ENCODE measurements at regions not wholly inside any gene's neighbourhood (a gene's known extent, or its start where the extent isn't known, plus 50 kb on each side); places are given as distances from the start of the nearest gene placed in this dataset.

DNA sequence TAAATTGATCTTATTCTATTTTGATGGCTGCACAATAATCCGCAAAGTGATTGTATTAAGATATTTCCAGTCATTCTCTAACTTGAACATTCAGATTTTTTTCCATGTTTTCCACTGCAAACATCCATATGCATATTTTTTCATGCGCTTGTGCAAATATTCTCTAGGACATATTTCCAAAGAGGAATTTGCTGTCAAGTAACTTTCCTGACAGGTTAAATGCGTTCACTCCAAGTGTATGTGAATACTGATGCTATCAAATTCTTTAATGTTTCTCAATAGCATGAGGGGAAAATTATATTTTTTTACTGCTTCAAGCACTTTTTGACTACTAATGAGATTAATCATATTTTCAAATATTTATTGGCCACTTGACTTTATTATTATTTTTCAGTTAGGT, 135.3 kb upstream of the LGR5 start:
- no peaks in the 10 kb centered on the region for H3K27me3 ChIP-seq
- intact Hi-C loops (cut with DNase I; ENCODE audit: low total_unique reads) = no loop called here
- ATAC-seq (no peak), DNase-seq (no peak)
- no peak overlapping the region for H3K27ac ChIP-seq
- no peak overlapping the region for H3K4me3 ChIP-seq
- no peaks in the 10 kb centered on the region for H3K9me3 ChIP-seq
- H3K36me3 ChIP-seq = no peaks in the 10 kb centered on the region
- TF ChIP-seq, protein P1, sequence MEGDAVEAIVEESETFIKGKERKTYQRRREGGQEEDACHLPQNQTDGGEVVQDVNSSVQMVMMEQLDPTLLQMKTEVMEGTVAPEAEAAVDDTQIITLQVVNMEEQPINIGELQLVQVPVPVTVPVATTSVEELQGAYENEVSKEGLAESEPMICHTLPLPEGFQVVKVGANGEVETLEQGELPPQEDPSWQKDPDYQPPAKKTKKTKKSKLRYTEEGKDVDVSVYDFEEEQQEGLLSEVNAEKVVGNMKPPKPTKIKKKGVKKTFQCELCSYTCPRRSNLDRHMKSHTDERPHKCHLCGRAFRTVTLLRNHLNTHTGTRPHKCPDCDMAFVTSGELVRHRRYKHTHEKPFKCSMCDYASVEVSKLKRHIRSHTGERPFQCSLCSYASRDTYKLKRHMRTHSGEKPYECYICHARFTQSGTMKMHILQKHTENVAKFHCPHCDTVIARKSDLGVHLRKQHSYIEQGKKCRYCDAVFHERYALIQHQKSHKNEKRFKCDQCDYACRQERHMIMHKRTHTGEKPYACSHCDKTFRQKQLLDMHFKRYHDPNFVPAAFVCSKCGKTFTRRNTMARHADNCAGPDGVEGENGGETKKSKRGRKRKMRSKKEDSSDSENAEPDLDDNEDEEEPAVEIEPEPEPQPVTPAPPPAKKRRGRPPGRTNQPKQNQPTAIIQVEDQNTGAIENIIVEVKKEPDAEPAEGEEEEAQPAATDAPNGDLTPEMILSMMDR (IDR thresholded peaks at IDR 0.05 in 4 of 5, conservative IDR thresholded peaks at IDR 0.05 in 1 of 5) = no peak
- no peak for TF ChIP-seq POLR2A (IDR thresholded peaks at IDR 0.05)
- H3K4me1 ChIP-seq = no peaks in the 10 kb centered on the region
- in situ Hi-C loops (cut with MboI; ENCODE audit: low sequenced_read_pairs in 4 of 4) = no loop called here

DNA sequence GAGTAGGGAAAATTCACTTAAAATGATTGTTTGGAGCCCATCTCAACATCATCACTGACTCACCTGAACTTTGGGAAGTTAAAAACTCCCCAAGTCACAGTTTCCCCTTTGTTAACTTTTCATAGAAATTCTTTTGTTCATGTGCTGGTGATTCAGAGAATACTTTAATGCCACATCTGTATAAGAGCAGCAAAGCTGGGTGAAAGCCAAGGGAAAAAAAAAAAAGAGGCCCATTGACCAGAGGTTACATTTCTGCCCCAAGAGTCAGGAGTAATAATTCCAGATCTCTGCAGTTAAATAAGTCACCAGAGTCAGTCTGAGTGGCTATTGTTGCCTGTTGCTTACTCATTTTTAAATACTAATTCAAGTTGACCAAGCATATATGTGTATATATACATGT, 136.4 kb upstream of the LGR5 start:
- ATAC-seq = no peak
- in situ Hi-C loops (cut with MboI; ENCODE audit: low sequenced_read_pairs in 4 of 4) = no loop called here
- intact Hi-C loops (cut with DNase I; ENCODE audit: low total_unique reads) = no loop called here

DNA sequence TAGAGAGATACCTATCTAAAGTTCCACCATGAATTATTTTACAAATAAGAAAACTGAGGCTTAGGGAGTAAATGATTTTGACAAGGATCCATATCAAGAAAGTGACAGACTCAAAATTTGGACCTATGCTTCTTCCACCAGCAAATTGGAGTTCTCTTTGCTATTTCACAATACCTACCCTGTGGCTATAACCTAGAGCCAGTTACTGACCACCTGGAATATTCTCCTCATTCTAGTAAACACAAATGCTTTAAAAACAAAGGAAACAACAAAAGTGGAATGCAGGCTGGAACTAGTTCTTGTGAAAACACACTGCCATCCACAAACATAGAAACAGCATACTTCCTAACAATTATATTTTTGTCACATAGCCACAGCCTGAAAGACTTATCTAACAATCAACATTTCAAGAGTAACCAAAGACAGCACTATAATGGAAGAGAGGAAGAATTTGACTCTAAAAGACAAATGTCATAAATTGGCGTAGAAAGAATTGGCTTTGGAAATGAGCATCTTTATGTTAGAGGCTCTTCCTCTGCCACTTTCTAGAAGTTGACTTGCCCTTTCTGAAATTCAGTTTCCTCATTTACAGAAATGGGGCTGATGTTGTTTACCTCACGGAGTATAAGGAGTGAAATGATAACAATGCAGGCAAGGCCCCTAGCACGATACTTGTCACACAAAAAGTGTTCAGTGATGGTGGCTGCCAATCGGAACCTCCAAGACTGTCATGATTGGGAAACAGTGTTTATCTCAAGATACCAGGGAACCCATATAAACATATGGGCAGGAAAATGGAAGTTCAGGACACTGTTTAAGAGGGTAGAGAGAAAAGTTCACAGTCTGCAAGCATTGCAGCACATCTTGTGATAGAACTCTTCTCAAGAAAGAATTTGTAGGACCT, 138.6 kb upstream of the LGR5 start:
- in situ Hi-C loops (cut with MboI; ENCODE audit: low sequenced_read_pairs in 4 of 4) = no loop called here

More for the DNA sequence above, 136.4 kb upstream of the LGR5 start:
- Histone ChIP-seq H3K4me3 (no peak overlapping the region), H3K36me3 (no peaks in the 10 kb centered on the region), H3K4me1 (no peaks in the 10 kb centered on the region), H3K27me3 (no peaks in the 10 kb centered on the region), H3K27ac (no peak overlapping the region), H3K9me3 (no peaks in the 10 kb centered on the region)
- TF ChIP-seq, protein P1 (IDR thresholded peaks at IDR 0.05 in 4 of 5, conservative IDR thresholded peaks at IDR 0.05 in 1 of 5) = no peak
- no peak for TF ChIP-seq POLR2A (IDR thresholded peaks at IDR 0.05)
- DNase-seq = no peak

DNA sequence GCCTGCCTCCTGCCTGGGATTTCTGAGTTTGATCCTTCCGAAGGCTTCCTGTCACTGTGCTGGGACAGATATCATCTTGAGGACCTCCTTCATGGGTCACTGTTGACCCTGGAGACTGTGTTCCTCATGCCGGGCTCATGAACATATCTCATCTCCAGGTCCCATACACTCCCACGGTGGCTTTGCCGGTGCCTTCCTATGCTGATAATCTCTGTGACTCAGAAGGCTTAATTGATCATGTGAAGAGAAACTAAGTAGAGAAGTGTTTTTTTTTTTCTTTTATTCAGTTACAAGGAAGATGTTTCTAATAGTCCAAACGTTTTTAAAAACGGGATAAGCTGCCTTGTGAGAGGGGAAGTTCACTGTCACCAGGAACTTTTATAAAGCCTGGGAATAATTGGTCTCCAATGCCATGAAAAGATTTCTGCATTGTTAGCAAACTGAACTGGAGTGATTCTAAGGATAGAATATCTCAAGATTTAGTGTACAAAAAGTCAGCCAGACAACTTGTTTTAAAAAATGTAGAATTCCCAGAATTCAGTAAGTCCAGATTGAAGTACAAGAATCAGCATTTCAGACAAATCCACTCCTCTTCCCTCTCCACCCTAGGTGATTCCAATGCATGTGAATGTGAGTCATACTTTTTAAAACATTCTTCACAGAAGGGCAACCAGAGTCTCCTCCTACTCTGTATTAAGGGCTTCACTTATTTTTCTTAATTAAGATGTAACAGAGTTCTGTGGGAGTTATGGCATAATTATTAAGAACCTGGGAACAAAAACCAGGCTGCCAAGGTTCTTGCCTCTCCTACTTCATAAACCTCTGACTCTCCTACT, 139.8 kb upstream of the LGR5 start:
- Histone ChIP-seq H3K36me3 (no peaks in the 10 kb centered on the region), H3K27ac (no peak overlapping the region), H3K4me3 (no peak overlapping the region), H3K27me3 (no peaks in the 10 kb centered on the region), H3K9me3 (no peaks in the 10 kb centered on the region), H3K4me1 (no peaks in the 10 kb centered on the region)
- intact Hi-C loops (cut with DNase I; ENCODE audit: low total_unique reads) = no loop called here
- TF ChIP-seq, protein P1 (IDR thresholded peaks at IDR 0.05 in 4 of 5, conservative IDR thresholded peaks at IDR 0.05 in 1 of 5) = no peak
- no peak for TF ChIP-seq POLR2A (IDR thresholded peaks at IDR 0.05)
- in situ Hi-C loops (cut with MboI; ENCODE audit: low sequenced_read_pairs in 4 of 4) = no loop called here
- ATAC-seq = no peak
- no peak for DNase-seq

More for the DNA sequence above, 138.6 kb upstream of the LGR5 start:
- DNase-seq = no peak
- intact Hi-C loops (cut with DNase I; ENCODE audit: low total_unique reads) = no loop called here
- Histone ChIP-seq H3K36me3 (no peaks in the 10 kb centered on the region), H3K4me1 (no peaks in the 10 kb centered on the region), H3K4me3 (no peak overlapping the region), H3K27me3 (no peaks in the 10 kb centered on the region), H3K27ac (no peak overlapping the region), H3K9me3 (no peaks in the 10 kb centered on the region)
- TF ChIP-seq, protein P1 (IDR thresholded peaks at IDR 0.05 in 4 of 5, conservative IDR thresholded peaks at IDR 0.05 in 1 of 5) = no peak
- TF ChIP-seq POLR2A (IDR thresholded peaks at IDR 0.05) = no peak
- ATAC-seq = no peak

All from gastrocnemius medialis (tissue), 4 donors.